Smooth muscle cell (in vitro differentiated cells): ENCODE measurements at regions not wholly inside any gene's neighbourhood (a gene's known extent, or its start where the extent isn't known, plus 50 kb on each side); places are given as distances from the start of the nearest gene placed in this dataset.
A peak's percentile ranks its signal among the peaks of the same experiment; 100 is the strongest.
"Not testable (repeated sequence)": the region's sequence is repeated elsewhere in the genome, so short reads cannot be mapped to it uniquely, and the experiment has no call there.

Experiments used
- DNase-seq: peaks from one replicate; lab custom pipeline; 2025; ENCODE audit not compliant: unreplicated experiment; lab: John Stamatoyannopoulos, UW
- H2AFZ ChIP-seq: fragments of 200-600 bp; sonication (generic); 2 replicates; pipeline ENCODE4 v1.6.0; 2016; ENCODE audit warnings: antibody characterized with exemption, low read depth, mild to moderate bottlenecking
- H3F3A ChIP-seq: fragments of 200-600 bp; sonication (generic); 2 replicates; pipeline ENCODE4 v1.6.0; 2017; ENCODE audit warnings: antibody characterized with exemption, low read depth
- H3K27ac ChIP-seq: fragments of 200-600 bp; sonication (generic); 2 replicates; pipeline ENCODE4 v1.5.1; 2016; ENCODE audit warnings: low read depth, mild to moderate bottlenecking
- H3K27me3 ChIP-seq: fragments of 200-600 bp; sonication (generic); 2 replicates; pipeline ENCODE4 v1.6.1; 2016; ENCODE audit warnings: low read depth, mild to moderate bottlenecking
- H3K36me3 ChIP-seq: fragments of 200-600 bp; sonication (generic); 2 replicates; pipeline ENCODE4 v1.5.1; 2016; ENCODE audit warnings: low read depth
- H3K4me1 ChIP-seq: fragments of 200-600 bp; sonication (generic); 2 replicates; pipeline ENCODE4 v1.5.1; 2016; ENCODE audit warnings: low read depth
- H3K4me2 ChIP-seq: fragments of 200-600 bp; sonication (generic); 2 replicates; pipeline ENCODE4 v1.6.0; 2016; ENCODE audit warnings: mild to moderate bottlenecking
- H3K4me3 ChIP-seq: fragments of 200-600 bp; sonication (generic); 2 replicates; pipeline ENCODE4 v1.5.1; 2016; ENCODE audit warnings: mild to moderate bottlenecking
- H3K79me2 ChIP-seq: fragments of 200-600 bp; sonication (generic); 2 replicates; pipeline ENCODE4 v1.6.0; 2016; ENCODE audit warnings: low read depth, mild to moderate bottlenecking
- H3K9ac ChIP-seq: fragments of 200-600 bp; sonication (generic); 2 replicates; pipeline ENCODE4 v1.6.0; 2016; ENCODE audit warnings: low read depth
- H3K9me3 ChIP-seq: fragments of 200-600 bp; sonication (generic); replicated peaks from 2 replicates; pipeline ENCODE4 v1.5.1; 2016; ENCODE audit warnings: low read depth
- H4K20me1 ChIP-seq: fragments of 200-600 bp; sonication (generic); 2 replicates; pipeline ENCODE4 v1.6.0; 2016; ENCODE audit warnings: low read depth
- CTCF ChIP-seq: fragments of 200-600 bp; sonication (generic); IDR thresholded peaks from 2 replicates; pipeline ENCODE4 v1.5.1; 2017; ENCODE audit warnings: borderline replicate concordance, mild to moderate bottlenecking, antibody characterized with exemption; ENCODE audit not compliant: insufficient read depth, poor library complexity, severe bottlenecking
- WGBS: methylation state at CpG from one replicate; pipeline ENCODE4 v1.1.7; 2016; ENCODE audit warnings: low lambda C conversion rate; 5-methylcytosine and 5-hydroxymethylcytosine counted together

- no peak overlapping the region for H3K4me3 ChIP-seq
- DNase-seq, result no peak
- H3K27me3 ChIP-seq, result no peaks in the 10 kb centered on the region
- TF ChIP-seq CTCF, result no peak
- peak overlapping the region; percentile 61 for H3K4me2 ChIP-seq
- H3K9me3 ChIP-seq, result no peaks in the 10 kb centered on the region
- WGBS, result 45% methylated on average over 9 of the region's 9 CpGs
- H3K79me2 ChIP-seq, result no peaks in the 10 kb centered on the region
- H3K36me3 ChIP-seq, result no peaks in the 10 kb centered on the region
- no peaks in the 10 kb centered on the region for H4K20me1 ChIP-seq
- H3F3A ChIP-seq, result peaks cover 17% of the 10 kb centered on the region
- H3K9ac ChIP-seq, result no peak overlapping the region
- peaks cover 24% of the 10 kb centered on the region for H3K4me1 ChIP-seq
- H3K27ac ChIP-seq, result peak overlapping the region; percentile 48
- peak overlapping the region; percentile 76 for H2AFZ ChIP-seq
Measured at GRCh38 chr5:38695021-38695958, 138.8 kb upstream of the LIFR start.

GRCh38 chr5:38697013-38697412 lies 140.6 kb upstream of the LIFR start:
- Histone ChIP-seq H3K4me2 (no peak overlapping the region), H3K36me3 (no peaks in the 10 kb centered on the region)

GRCh38 chr5:38705529-38705928 lies 140.3 kb upstream of the OSMR start:
- H3K4me3 ChIP-seq, H4K20me1 ChIP-seq, H3K9me3 ChIP-seq, H3K79me2 ChIP-seq, H3K4me1 ChIP-seq, H2AFZ ChIP-seq, DNase-seq, H3K27ac ChIP-seq, H3K27me3 ChIP-seq, H3K36me3 ChIP-seq, H3K9ac ChIP-seq, H3K4me2 ChIP-seq: not testable (repeated sequence)
- WGBS, result 97% methylated on average over 4 of the region's 4 CpGs
- H3F3A ChIP-seq, result peaks cover 15% of the 10 kb centered on the region

More at GRCh38 chr5:38697013-38697412, 140.6 kb upstream of the LIFR start:
- Histone ChIP-seq H3K27me3 (no peaks in the 10 kb centered on the region), H3K79me2 (no peaks in the 10 kb centered on the region), H3K9me3 (no peaks in the 10 kb centered on the region), H3F3A (peaks cover 9% of the 10 kb centered on the region), H3K4me1 (peaks cover 24% of the 10 kb centered on the region), H4K20me1 (no peaks in the 10 kb centered on the region), H3K4me3 (no peak overlapping the region), H3K9ac (no peak overlapping the region), H3K27ac (no peak overlapping the region), H2AFZ (no peak overlapping the region)
- TF ChIP-seq CTCF, result no peak
- DNase-seq, result no peak

DNA sequence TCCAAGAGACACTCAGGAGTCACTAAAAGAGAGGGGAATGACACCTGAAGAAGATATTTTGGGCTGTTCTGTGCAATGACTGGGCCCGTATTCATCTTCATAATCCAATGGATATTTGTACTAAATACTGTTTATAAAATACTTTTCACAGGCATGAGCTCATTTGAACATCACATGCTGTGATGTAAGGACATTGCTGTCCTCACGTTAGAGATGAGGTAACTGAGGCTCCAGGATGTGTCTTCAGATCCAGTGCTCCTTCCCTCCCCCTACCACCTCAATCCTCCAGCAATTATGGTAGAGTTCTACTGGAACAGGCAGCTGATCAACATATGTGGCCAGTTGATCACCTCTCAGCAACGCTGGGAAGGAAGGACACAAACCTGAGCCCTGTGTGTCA lies 139.4 kb upstream of the OSMR start:
- H3K9me3 ChIP-seq, result no peaks in the 10 kb centered on the region
- no peak overlapping the region for H3K27ac ChIP-seq
- H3F3A ChIP-seq, result peaks cover 17% of the 10 kb centered on the region
- no peak overlapping the region for H3K4me3 ChIP-seq
- H4K20me1 ChIP-seq, result no peaks in the 10 kb centered on the region
- H3K9ac ChIP-seq, result no peak overlapping the region
- no peak overlapping the region for H2AFZ ChIP-seq
- H3K79me2 ChIP-seq, result no peaks in the 10 kb centered on the region
- no peaks in the 10 kb centered on the region for H3K27me3 ChIP-seq
- WGBS, result 86% methylated on average over 3 of the region's 3 CpGs
- no peak for TF ChIP-seq CTCF
- DNase-seq, result no peak
- no peaks in the 10 kb centered on the region for H3K36me3 ChIP-seq
- no peaks in the 10 kb centered on the region for H3K4me1 ChIP-seq
- no peak overlapping the region for H3K4me2 ChIP-seq
